GM21515 (cell line): ENCODE measurements at regions not wholly inside any gene's neighbourhood (a gene's known extent, or its start where the extent isn't known, plus 50 kb on each side); places are given as distances from the start of the nearest gene placed in this dataset.
"Not testable (repeated sequence)": the region's sequence is repeated elsewhere in the genome, so short reads cannot be mapped to it uniquely, and the experiment has no call there.

Source experiments
- ATAC-seq: cut with Tn5 transposase; IDR thresholded peaks from one replicate; pipeline ENCODE4 v1.9.1; 2021; ENCODE audit not compliant: unreplicated experiment

DNA sequence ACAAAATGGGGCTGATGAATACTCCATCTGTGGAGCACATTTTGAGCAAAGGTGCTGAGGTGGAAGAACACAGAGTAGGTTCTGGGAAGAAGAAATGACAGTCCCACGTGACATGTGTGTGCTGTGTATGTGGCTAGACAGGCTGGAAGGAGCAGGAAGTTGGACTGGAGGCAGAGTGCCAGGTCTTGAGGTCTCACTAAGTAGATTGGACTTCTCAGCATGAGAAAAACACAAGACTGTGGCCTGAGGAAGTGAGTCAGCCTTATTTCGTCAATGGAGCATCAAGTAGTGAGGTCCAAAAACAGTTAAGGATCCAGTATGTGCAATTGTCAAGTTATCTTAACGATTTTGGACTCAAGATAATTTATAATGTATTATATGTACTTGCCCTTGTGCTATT, 736.5 kb downstream of the KCNJ2 start:
- ATAC-seq, result no peak

DNA sequence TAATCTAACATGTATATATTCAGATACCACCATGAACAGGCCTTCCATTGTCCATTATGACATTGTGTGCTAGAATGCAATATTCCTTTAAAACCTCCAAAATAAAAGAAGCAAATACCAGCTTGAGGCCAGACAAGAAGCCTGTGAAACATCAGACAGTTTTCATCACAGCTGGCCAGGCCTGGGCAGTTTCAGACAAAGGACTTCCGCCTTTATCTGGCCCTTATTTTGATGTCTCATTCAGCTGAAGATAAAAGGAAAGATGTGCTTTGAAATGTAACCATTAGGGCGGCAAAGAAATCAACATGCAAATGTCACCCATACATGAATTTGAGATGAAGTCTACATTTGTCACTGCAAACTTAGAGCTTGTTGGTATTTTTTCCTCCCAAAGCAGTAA, 737.5 kb downstream of the KCNJ2 start:
- ATAC-seq, result no peak

DNA sequence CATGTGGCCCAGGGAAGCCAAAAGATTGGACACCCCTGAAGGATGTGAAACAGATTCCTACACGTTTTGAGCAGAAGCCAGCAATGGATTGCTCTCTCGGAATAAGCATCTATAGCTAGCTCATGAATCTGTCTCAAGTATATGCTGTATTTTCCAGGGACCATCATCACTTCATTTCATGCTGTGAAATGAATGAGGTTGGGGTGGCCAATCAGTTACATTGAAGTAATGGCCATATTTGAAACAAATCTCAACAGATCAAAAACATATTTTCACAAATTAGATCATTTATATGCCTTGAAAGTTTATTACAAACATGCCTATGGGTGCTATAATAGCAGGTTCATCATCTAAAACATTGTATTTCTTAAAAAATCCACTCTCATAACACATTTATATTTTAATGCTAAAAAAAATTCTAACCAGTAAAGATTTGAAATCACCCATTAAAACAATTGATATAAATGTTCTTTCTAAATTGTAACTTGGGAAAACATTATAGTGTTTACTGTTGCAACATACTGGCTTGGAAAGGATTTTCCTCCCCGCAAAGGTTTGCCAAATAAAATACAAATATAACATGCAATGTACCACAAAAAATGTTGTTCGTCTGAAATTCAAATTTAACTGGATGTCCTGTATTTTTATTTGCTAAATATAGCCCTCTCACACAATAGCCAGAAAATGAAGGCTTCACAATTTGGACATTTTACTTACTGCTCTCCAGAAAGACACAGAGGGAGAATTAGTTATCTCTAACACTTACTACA, 743.6 kb downstream of the KCNJ2 start:
- ATAC-seq, result no peak

DNA sequence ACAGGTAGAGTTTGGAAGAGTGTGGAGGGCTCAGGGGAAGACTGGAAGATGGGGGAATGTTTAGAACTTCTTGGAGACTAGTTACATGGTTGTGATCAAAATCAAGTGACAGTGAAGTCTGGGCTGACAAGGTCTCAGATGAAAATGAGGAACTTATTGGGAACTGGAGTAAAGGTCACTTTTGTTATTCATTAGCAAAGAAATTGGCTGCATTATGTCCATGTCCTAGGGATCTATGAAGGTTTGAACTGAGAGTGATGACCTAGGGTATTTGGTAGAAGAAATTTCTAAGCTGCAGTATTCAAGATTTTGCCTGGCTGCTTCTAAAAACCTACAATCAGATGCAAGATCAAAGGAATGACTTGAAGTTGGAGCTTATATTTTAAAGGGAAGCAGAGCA, 747.1 kb downstream of the KCNJ2 start:
- ATAC-seq, result no peak

DNA sequence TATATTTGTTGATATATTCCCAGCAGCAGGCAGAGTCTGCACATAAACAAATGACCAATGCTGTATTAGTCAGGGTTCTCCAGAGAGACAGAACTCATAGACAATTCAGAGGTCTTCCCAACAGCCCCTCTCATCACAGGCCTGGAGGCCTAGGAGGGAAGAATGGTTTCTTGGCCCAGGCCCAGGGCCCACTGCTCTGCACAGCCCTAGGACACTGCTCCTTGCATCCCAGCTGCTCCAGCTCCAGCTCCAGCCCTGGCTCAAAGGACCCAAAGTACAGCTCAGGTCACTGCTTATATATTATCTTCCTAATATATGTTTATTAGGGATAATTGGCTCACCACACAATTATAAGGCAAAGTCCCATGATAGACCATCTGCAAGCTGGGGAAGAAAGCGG, 749.9 kb downstream of the KCNJ2 start:
- ATAC-seq, result no peak

DNA sequence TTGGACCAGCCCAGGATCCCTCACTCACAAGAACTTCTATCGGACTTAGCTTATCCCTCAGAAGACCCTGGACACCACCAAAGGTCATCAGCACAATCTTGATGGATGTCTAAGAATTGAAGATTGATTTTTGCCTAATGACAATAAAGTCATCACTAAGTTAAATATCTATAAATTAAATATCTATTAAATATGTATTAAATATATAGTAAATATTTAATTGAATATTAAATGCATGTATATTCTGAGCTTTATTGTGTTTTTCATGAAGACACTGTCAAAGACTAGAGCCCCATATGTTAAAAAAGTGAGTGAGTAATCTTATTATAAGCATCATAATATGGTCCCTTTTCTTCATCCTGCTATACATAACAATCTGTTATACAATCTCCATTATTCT, 751.1 kb downstream of the KCNJ2 start:
- ATAC-seq, result no peak

DNA sequence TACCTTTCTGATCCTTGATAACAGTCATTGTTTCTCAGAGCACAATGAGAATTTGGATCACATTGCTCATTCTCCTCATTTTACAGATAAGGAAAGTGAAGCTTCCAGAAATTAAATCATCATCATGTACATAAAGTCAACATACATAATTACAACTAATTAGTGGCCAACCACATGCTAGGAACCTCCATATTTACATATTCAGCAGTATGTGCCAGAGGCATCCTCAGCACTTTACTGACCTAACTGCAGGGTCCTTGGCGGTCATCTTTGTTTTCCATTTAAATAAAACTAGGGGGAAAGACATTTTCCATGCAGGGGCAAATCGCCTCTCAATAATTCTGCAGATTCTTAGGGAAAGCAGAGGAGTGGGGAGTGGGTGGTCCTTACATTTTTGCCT, 752.9 kb downstream of the KCNJ2 start:
- no peak for ATAC-seq

DNA sequence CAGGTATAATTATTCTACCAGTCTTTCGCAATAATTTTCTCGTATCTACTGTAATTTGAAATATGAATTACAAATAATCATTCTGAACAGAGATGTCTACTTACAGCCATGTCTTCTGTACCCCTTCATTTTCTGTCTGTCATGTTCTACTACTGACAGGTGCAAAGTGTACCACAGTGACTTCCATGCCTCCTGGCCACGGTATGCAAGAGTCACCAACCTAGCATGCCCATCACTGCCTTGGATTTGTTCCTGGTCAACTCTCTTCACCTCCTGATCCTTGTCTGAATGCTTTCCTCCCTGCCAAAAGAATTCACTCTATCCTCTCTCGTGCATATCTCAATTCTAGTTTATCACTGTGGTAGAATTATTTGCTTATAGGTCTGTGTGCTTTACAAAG, 755.4 kb downstream of the KCNJ2 start:
- no peak for ATAC-seq

DNA sequence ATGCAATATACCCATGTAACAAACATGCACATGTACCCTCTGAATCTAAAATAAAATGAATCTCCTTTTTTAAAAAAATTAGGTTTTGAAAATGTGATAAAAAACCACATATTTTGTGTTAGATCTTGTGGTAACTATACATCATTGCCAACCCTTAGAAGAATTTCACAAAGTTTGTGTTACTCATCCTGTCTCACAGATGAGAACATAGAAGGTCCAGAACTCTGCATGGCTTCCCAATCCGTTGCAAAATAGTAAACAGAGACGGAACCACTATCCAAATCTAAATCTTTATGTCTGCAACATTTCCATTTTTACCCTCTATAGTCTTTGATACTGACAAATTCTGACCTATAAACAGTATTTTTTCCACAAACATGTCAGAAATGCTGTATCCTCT, 759.9 kb downstream of the KCNJ2 start:
- ATAC-seq, result no peak

DNA sequence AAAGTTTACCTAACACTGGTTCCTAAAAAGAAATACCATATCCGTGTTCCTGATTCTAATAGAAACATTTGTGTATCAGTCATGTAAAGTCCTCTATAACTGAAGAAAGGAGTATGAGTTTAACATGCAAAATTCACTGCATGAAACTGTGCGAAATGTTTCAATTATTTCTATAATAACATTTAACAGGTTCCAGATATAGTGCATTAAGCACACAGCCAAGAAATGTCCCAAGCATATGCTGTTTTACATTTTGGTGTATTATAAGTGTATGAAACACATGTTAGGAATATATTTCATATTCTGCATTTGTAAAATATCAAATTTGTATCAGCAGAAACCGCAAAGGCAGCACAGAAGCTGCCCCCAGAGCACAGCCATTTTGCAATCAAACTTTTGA, 764.9 kb downstream of the KCNJ2 start:
- no peak for ATAC-seq

DNA sequence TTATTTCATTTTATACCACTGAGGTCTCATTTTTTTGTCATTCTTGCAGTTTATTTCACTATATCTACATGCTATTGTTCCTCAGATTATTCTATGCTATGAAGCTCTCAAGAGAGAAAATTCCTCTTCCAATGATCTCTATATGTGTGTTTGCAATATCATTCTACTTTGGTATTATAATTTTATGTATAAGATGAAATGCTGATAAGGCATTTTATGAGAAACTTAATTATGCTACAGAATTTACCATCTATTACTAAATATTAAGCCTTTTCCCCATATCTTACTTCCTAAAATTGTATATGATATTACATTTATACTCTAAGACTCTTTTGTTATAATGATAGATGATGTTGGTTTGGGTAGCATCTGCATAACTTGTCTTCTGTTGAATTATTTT, 765.5 kb downstream of the KCNJ2 start:
- no peak for ATAC-seq

DNA sequence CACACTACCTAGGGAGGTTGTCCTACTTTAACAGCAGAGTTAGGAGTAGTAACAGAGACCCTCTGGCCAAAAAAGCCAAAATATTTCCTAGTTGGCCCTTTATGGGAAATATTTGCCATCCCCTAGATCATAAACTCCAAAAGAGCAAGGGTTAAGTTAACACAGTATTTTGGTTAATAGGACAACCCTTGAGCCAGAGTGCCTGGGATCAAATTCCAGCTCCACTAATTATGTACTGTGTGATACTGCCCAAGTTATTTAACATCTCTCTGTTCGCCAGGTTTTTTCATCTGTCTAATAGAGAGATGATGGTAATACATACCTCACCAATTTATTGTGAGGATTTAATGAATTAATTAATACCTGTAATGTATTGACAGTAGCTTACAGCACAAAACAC, 767.4 kb downstream of the KCNJ2 start:
- no peak for ATAC-seq

DNA sequence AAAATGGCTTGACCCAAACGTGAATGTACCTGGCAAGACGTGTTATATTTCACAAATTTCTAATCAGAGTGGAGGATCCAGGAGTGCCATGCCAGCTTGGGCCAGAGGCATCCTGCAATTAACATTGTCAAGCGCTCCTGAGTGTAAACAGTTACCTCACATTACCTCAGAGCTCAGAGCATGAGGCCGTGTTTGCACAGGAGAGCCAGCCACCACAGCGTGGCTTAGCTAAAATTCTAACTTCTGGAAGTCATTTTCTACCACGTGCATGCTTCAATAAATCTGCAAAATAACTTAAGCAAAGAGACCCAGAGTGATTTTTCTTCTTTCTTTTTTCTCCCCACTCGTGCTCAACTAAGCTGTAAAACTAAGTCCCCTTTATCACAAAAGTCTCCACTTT, 769.0 kb downstream of the KCNJ2 start:
- ATAC-seq, result no peak

DNA sequence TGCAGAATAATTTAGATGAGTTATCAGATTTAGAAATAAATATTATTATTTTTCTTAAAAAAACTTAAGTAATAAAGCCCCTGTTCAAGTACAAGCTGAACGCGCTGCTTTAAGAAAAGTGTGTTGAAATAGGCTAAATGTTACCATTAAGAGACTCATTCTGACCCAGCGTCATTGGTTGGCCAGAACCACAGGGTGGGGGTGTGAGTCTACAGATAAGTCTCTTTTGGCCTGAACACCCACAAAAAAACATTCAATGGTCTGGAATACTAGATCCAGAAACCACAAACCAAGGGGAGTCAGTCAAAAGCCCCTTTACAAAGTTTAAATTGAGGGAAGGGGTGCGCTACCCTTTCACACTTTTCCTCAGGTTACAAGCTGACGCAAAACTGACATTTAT, 776.1 kb downstream of the KCNJ2 start:
- ATAC-seq, result no peak

DNA sequence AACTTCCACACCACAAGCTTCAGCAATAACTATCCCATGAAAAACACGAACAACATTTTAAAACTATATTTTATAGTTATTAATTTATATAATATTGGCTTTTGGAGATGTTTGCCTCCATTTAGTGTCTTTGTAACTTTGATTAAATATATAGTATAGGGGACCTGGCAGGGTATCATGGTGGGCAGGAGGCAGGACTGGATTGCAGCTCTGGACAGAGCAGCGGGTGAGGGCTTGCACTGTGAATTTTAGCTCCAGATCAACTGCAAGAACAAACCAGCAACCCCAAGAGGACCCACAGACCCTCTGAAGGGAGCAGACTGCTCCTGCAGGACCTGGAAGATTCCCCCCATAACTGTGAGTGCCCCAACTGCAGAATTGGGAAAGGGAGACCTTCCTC, 777.9 kb downstream of the KCNJ2 start:
- no peak for ATAC-seq

DNA sequence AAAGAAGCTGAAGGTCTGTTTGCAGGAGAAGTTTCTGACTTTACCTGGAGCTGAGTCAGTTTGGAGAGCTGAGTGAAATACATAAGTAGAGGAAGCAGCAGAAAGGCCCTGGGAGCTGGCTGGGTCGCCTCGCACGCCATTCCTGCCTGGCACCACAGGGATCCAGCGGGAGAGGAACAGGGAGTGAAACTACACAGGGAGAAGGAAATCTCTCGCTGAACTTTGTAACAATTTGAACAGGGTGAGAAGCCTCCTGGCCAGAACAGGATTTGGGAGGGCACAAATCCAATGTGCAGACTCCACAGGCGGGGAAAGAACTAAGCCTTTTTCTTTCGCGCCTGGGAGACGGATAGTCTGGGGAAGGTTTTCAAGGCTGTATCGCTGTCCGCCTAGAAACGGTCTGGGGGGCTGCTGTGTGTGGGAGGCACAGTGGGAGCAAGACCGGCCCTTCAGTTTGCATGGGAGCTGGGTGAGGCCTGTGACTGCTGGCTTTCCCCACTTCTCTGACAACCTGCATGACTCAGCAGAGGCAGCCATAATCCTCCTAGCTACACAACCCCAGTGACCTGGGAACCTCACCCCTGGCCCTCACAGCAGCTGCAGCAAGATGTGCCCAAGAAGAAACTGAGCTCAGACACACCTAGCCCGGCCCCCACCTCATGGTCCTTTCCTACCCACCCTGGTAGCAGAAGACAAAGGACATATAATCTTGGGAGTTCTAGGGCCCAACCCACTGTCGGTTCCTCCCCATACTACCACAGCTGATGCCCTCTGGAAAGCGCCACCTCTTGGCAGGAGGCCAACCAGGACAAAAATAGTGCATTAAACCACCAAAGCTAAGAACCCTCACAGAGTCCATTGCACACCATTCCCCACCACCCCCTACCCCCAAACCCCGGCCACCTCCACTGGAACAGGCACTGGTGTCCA, 778.6 kb downstream of the KCNJ2 start:
- no peak for ATAC-seq

DNA sequence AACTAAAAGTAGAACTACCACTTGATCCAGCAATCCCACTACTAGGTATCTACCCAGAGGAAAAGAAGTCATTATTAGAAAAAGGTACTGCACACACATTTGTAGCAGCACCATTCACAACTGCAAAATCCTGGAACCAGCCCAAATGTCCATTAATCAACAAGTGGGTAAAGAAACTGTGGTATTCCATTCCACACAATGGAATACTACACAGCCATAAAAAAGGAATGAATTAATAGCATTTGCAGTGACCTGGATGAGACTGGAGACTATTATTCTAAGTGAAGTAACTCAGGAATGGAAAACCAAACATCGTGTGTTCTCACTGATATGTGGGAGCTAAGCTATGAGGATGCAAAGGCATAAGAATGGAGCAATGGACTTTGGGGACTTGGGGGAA, 783.8 kb downstream of the KCNJ2 start:
- ATAC-seq, result not testable (repeated sequence)

DNA sequence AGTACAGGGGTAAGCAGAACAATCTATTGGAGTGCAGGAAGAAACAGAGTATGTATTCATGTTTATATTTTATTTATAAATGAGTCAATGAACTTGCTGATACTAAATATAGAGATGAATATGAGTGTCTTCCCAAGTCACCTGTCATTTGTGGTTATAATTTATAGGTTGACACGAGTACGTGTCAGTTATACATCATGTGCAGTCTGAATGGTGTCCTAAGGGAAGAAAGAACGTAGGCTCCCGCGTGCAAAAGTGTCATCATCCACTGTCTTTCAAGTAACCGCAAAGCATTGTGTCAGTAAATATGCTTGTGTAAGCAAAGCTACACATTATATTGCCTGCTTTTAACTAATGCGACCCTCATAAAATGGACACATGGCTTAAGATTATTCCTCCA, 786.1 kb downstream of the KCNJ2 start:
- no peak for ATAC-seq

DNA sequence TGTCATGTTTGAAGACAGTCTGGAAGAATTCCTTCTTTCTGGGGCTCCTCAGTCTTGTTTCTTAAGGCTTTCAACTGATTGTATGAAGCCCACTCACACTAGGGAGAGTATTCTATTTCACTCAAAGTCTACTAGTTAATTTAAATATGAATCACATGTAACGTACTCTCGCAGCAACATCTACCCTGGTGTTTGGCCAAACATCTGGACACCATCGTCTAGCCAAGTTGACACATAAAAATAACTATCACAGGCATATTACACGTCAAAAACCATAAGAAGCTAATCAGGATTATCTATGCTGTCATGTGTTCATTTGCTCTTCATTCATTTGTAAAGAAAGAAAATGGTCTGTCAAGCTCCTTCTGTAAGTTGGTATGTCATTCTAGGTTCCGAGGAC, 787.4 kb downstream of the KCNJ2 start:
- ATAC-seq, result no peak

DNA sequence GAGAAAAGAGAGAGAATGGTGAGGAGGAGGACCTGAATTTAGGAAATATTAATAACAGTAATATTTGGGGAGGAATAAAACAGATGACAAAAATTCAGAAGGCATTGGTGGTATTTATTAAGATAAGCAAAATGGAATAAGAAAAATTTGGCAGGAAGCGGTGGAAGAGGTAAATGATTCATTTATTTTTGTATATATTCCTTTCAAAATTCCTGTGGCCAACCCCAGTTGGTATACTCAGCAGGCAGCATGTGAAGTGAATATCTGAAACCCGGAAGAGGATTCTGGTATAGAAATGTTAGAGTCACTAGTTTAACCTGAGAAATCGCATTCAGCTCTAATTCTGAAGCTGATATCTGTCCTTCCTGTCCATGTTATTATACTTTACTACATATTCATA, 792.0 kb downstream of the KCNJ2 start:
- ATAC-seq, result no peak

DNA sequence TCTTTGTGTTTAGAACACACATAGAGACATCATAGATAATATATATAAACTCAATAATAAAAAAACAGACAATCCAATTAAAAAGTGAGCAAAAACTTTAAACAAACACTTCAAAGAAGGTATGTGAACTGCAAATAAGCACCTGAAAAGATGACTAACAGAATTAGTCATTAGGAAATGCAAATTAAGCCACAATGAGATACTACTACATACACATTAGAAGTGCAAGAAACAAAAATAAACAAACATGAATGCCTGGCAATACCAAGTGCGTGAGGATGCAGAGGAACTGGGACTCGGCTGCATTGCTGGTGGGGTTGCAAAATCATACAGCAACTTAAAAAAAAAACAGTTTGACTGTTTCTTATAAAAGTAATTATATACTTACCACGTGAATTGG, 799.0 kb downstream of the KCNJ2 start:
- no peak for ATAC-seq

DNA sequence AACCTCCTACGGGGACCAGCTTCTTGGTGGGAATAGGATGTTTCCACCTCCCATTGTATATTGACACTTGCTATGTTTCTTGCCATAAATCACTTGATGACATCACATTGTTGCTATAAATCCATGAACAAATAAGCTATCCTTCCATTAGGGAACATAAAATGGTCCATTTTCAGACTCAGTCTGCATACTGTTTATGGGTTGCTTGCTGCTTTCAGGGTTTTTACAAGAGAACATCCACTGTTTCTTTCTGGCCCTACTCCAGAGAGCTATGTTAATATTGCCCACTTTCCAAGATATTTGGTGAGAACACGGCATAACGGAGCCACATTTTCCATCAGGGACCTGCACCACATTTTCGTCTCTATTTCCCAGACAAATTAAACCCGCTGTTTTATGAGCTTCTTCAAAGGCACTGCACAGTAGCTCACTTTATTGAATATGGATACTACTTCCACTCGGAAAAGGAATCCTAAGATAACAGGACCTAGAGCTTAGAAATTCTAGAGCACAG, 800.2 kb downstream of the KCNJ2 start:
- no peak for ATAC-seq
